Smooth muscle cell (in vitro differentiated cells): ENCODE measurements at regions not wholly inside any gene's neighbourhood (a gene's known extent, or its start where the extent isn't known, plus 50 kb on each side); places are given as distances from the start of the nearest gene placed in this dataset.

ENCODE experiments used
- DNase-seq: peaks from one replicate; lab custom pipeline; 2025; ENCODE audit not compliant: unreplicated experiment; lab: John Stamatoyannopoulos, UW
- H2AFZ ChIP-seq: fragments of 200-600 bp; sonication (generic); 2 replicates; pipeline ENCODE4 v1.6.0; 2016; ENCODE audit warnings: antibody characterized with exemption, low read depth, mild to moderate bottlenecking
- H3F3A ChIP-seq: fragments of 200-600 bp; sonication (generic); 2 replicates; pipeline ENCODE4 v1.6.0; 2017; ENCODE audit warnings: antibody characterized with exemption, low read depth
- H3K27ac ChIP-seq: fragments of 200-600 bp; sonication (generic); 2 replicates; pipeline ENCODE4 v1.5.1; 2016; ENCODE audit warnings: low read depth, mild to moderate bottlenecking
- H3K27me3 ChIP-seq: fragments of 200-600 bp; sonication (generic); 2 replicates; pipeline ENCODE4 v1.6.1; 2016; ENCODE audit warnings: low read depth, mild to moderate bottlenecking
- H3K36me3 ChIP-seq: fragments of 200-600 bp; sonication (generic); 2 replicates; pipeline ENCODE4 v1.5.1; 2016; ENCODE audit warnings: low read depth
- H3K4me1 ChIP-seq: fragments of 200-600 bp; sonication (generic); 2 replicates; pipeline ENCODE4 v1.5.1; 2016; ENCODE audit warnings: low read depth
- H3K4me2 ChIP-seq: fragments of 200-600 bp; sonication (generic); 2 replicates; pipeline ENCODE4 v1.6.0; 2016; ENCODE audit warnings: mild to moderate bottlenecking
- H3K4me3 ChIP-seq: fragments of 200-600 bp; sonication (generic); 2 replicates; pipeline ENCODE4 v1.5.1; 2016; ENCODE audit warnings: mild to moderate bottlenecking
- H3K79me2 ChIP-seq: fragments of 200-600 bp; sonication (generic); 2 replicates; pipeline ENCODE4 v1.6.0; 2016; ENCODE audit warnings: low read depth, mild to moderate bottlenecking
- H3K9ac ChIP-seq: fragments of 200-600 bp; sonication (generic); 2 replicates; pipeline ENCODE4 v1.6.0; 2016; ENCODE audit warnings: low read depth
- H3K9me3 ChIP-seq: fragments of 200-600 bp; sonication (generic); replicated peaks from 2 replicates; pipeline ENCODE4 v1.5.1; 2016; ENCODE audit warnings: low read depth
- H4K20me1 ChIP-seq: fragments of 200-600 bp; sonication (generic); 2 replicates; pipeline ENCODE4 v1.6.0; 2016; ENCODE audit warnings: low read depth
- WGBS: methylation state at CpG from one replicate; pipeline ENCODE4 v1.1.7; 2016; ENCODE audit warnings: low lambda C conversion rate; 5-methylcytosine and 5-hydroxymethylcytosine counted together
- TF ChIP-seq, protein P1 (sequence below): fragments of 200-600 bp; sonication (generic); IDR thresholded peaks from 2 replicates; pipeline ENCODE4 v1.5.1; 2017; ENCODE audit warnings: borderline replicate concordance, mild to moderate bottlenecking, antibody characterized with exemption; ENCODE audit not compliant: insufficient read depth, poor library complexity, severe bottlenecking

DNA sequence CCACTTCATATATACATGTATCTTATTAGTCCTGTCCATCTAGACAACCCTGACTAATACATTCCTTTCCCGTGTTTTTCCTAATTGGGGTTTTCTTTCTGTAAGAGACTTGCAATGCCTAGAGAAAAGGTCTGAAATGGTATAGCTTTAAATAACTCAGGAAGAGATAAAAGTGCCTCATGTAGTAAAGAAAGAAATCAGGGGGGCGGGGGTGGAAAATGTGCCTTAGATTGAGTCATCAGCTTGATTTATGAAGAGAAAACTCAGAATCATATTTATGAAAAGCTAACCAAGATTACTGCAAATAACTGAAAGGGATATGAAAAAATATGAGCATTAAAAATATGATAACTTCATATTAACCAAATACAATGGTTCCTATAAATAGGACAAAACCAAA, 345.8 kb upstream of the CHRM3 start:
- no peak for DNase-seq
- WGBS, result 69% methylated on average over 2 of the region's 2 CpGs
- TF ChIP-seq, protein P1, sequence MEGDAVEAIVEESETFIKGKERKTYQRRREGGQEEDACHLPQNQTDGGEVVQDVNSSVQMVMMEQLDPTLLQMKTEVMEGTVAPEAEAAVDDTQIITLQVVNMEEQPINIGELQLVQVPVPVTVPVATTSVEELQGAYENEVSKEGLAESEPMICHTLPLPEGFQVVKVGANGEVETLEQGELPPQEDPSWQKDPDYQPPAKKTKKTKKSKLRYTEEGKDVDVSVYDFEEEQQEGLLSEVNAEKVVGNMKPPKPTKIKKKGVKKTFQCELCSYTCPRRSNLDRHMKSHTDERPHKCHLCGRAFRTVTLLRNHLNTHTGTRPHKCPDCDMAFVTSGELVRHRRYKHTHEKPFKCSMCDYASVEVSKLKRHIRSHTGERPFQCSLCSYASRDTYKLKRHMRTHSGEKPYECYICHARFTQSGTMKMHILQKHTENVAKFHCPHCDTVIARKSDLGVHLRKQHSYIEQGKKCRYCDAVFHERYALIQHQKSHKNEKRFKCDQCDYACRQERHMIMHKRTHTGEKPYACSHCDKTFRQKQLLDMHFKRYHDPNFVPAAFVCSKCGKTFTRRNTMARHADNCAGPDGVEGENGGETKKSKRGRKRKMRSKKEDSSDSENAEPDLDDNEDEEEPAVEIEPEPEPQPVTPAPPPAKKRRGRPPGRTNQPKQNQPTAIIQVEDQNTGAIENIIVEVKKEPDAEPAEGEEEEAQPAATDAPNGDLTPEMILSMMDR, result no peak
- H3K36me3 ChIP-seq, result no peaks in the 10 kb centered on the region
- H4K20me1 ChIP-seq, result no peaks in the 10 kb centered on the region
- no peak overlapping the region for H3K9ac ChIP-seq
- H3K79me2 ChIP-seq, result no peaks in the 10 kb centered on the region
- no peaks in the 10 kb centered on the region for H3K27me3 ChIP-seq
- H3K4me1 ChIP-seq, result no peaks in the 10 kb centered on the region
- H3F3A ChIP-seq, result no peaks in the 10 kb centered on the region
- no peak overlapping the region for H3K4me2 ChIP-seq
- H2AFZ ChIP-seq, result no peak overlapping the region
- H3K9me3 ChIP-seq, result no peaks in the 10 kb centered on the region
- no peak overlapping the region for H3K4me3 ChIP-seq
- no peak overlapping the region for H3K27ac ChIP-seq

DNA sequence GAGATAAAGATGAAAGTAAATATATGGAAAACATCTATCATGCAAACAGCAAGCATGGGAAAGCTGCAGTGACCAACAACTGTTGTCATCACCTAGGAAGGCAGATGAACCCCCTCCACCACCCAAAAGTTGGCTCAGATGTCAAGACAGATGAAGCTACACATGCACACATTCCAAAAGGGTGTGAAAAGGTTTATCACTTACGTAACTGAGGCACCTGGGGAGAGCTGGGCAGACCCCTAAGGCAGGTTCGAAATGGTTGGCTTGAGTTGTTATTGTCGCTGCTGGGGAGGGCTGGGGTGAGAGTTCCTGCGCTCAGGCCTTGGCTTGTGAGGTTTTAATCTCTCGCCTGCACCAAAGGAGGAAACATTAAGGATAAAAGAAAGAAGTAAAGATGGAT, 355.1 kb upstream of the CHRM3 start:
- H4K20me1 ChIP-seq, result no peaks in the 10 kb centered on the region
- 81% methylated on average over 5 of the region's 5 CpGs for WGBS
- H3K4me2 ChIP-seq, result no peak overlapping the region
- H3K79me2 ChIP-seq, result no peaks in the 10 kb centered on the region
- TF ChIP-seq, protein P1, result no peak
- no peak overlapping the region for H3K27ac ChIP-seq
- DNase-seq, result no peak
- no peak overlapping the region for H3K9ac ChIP-seq
- H3K36me3 ChIP-seq, result no peaks in the 10 kb centered on the region
- no peaks in the 10 kb centered on the region for H3K27me3 ChIP-seq
- H3K4me3 ChIP-seq, result no peak overlapping the region
- H2AFZ ChIP-seq, result no peak overlapping the region
- H3F3A ChIP-seq, result no peaks in the 10 kb centered on the region
- H3K9me3 ChIP-seq, result no peaks in the 10 kb centered on the region
- no peaks in the 10 kb centered on the region for H3K4me1 ChIP-seq

DNA sequence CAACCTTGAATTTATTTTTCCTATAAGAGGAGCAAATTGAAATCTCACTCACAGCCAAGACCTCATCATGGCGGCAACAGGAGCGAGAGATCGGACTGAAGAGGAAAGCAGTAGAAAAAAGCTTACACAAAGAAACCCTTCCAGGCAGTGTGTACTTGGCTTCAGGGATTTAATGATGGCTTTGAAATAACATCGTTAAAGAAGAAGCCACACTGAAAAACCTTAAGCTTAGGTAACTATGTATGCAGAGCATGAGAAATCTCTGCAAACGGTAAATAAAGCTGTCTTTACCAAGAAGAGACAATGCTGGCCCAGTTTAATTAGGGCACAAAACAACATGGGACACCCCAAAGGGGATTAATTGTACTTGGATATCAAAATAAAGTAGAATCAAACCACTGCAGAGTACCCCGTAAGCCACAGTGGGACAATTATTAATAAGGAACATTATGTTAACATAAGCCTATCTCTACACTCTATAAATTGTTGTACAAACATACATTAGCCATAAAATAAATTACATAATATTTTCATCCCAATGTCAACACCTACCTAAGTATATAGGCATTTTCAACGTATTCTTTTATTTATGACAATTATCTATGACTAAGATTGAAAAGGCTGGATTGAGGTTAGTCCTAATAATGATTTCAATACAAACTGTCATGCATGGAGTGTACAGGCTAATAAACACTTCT, 360.2 kb upstream of the CHRM3 start:
- Histone ChIP-seq H3K27me3 (no peaks in the 10 kb centered on the region), H3K27ac (no peak overlapping the region), H3K4me2 (no peak overlapping the region), H2AFZ (no peak overlapping the region), H3K79me2 (no peaks in the 10 kb centered on the region), H3K4me1 (no peaks in the 10 kb centered on the region), H3K9me3 (no peaks in the 10 kb centered on the region), H4K20me1 (no peaks in the 10 kb centered on the region), H3F3A (no peaks in the 10 kb centered on the region), H3K4me3 (no peak overlapping the region), H3K36me3 (no peaks in the 10 kb centered on the region), H3K9ac (no peak overlapping the region)
- WGBS, result 92% methylated on average over 7 of the region's 7 CpGs
- no peak for DNase-seq
- TF ChIP-seq, protein P1, result no peak

DNA sequence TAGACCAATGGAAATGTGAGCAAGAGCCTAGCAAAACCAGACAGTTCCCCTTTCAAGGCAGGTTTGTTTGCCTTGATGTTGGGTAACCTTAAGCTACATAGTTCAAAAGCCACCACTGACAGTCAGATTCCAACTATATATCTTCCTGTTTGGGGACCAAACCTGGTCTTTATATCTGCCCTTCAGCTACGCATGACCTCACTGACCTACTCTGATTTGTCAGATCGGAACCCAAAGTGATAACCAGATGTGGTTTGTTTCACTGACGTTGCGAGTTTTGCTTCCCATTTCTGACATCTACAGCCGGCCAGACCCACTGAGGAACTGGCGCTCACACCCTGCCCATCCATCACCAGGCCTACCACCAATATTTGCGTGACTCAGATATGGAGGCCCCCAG, 361.1 kb upstream of the CHRM3 start:
- H3K79me2 ChIP-seq, result no peaks in the 10 kb centered on the region
- DNase-seq, result no peak
- no peaks in the 10 kb centered on the region for H3K27me3 ChIP-seq
- 92% methylated on average over 7 of the region's 7 CpGs for WGBS
- H3K9me3 ChIP-seq, result no peaks in the 10 kb centered on the region
- no peak overlapping the region for H2AFZ ChIP-seq
- no peaks in the 10 kb centered on the region for H3K36me3 ChIP-seq
- no peaks in the 10 kb centered on the region for H4K20me1 ChIP-seq
- H3K4me2 ChIP-seq, result no peak overlapping the region
- TF ChIP-seq, protein P1, result no peak
- no peak overlapping the region for H3K4me3 ChIP-seq
- no peaks in the 10 kb centered on the region for H3K4me1 ChIP-seq
- no peak overlapping the region for H3K9ac ChIP-seq
- no peak overlapping the region for H3K27ac ChIP-seq
- H3F3A ChIP-seq, result no peaks in the 10 kb centered on the region
